NCI-H1417 (cell line): ENCODE measurements at regions not wholly inside any gene's neighbourhood (a gene's known extent, or its start where the extent isn't known, plus 50 kb on each side); places are given as distances from the start of the nearest gene placed in this dataset.
"Not testable (repeated sequence)": the region's sequence is repeated elsewhere in the genome, so short reads cannot be mapped to it uniquely, and the experiment has no call there.

Experiments used
- DNase-seq, 3 experiments: peaks; one replicate each; lab custom pipeline; 2025; lab: John Stamatoyannopoulos, UW

- no peak for DNase-seq
Observed at GRCh38 chr17:72553051-72553755, 432.4 kb downstream of the SOX9 start.

- DNase-seq: no peak
Observed at GRCh38 chr17:72554508-72554907, 433.7 kb downstream of the SOX9 start.

GRCh38 chr17:72555052-72555451 lies 434.2 kb downstream of the SOX9 start:
- no peak for DNase-seq

GRCh38 chr17:72556944-72557826 lies 436.4 kb downstream of the SOX9 start:
- peak; percentile 65 to 89 (median 73) for DNase-seq

- DNase-seq: no peak
Observed at GRCh38 chr17:72558971-72559476, 438.2 kb downstream of the SOX9 start.

- DNase-seq: peak; percentile 22 to 63 (median 59)
Observed at GRCh38 chr17:72560303-72561247, 439.8 kb downstream of the SOX9 start.

GRCh38 chr17:72561266-72561665 lies 440.4 kb downstream of the SOX9 start:
- no peak for DNase-seq

- no peak for DNase-seq
Observed at GRCh38 chr17:72561680-72562079, 440.9 kb downstream of the SOX9 start.

GRCh38 chr17:72562615-72563188 lies 441.9 kb downstream of the SOX9 start:
- DNase-seq: no peak

GRCh38 chr17:72563952-72564351 lies 443.1 kb downstream of the SOX9 start:
- DNase-seq: no peak

- peak in 1 of 3 experiments; percentile 9 for DNase-seq
Observed at GRCh38 chr17:72565006-72565405, 444.2 kb downstream of the SOX9 start.

GRCh38 chr17:72565758-72566157 lies 444.9 kb downstream of the SOX9 start:
- peak in 1 of 3 experiments; percentile 17 for DNase-seq

- DNase-seq: no peak
Observed at GRCh38 chr17:72566671-72567484, 446.1 kb downstream of the SOX9 start.

- peak in 2 of 3 experiments; percentile 18 to 62 for DNase-seq
Observed at GRCh38 chr17:72567774-72568173, 447.0 kb downstream of the SOX9 start.

- DNase-seq: peak in 2 of 3 experiments; percentile 32 to 54
Observed at GRCh38 chr17:72569148-72569946, 448.5 kb downstream of the SOX9 start.

GRCh38 chr17:72571813-72572396 lies 451.1 kb downstream of the SOX9 start:
- peak in 1 of 3 experiments; percentile 9 for DNase-seq

- no peak for DNase-seq
Observed at GRCh38 chr17:72572604-72573491, 452.0 kb downstream of the SOX9 start.

- DNase-seq: not testable (repeated sequence)
Observed at GRCh38 chr17:72573492-72573801, 452.6 kb downstream of the SOX9 start.
